ENCODE measurements at regions not wholly inside any gene's neighbourhood (a gene's known extent, or its start where the extent isn't known, plus 50 kb on each side); places are given as distances from the start of the nearest gene placed in this dataset.

GRCh38 chr7:25408876-25409275 is 180.6 kb upstream of the NPVF start:
- H3K27ac ChIP-seq (replicated peaks), result no peak overlapping the region
- no peaks in the 10 kb centered on the region for H3K9me3 ChIP-seq (replicated peaks)
- H3K27me3 ChIP-seq (ENCODE audit: low read depth), result peaks cover 31% of the 10 kb centered on the region
- H3K4me1 ChIP-seq, result no peaks in the 10 kb centered on the region
- no peak for TF ChIP-seq CTCF (IDR thresholded peaks at IDR 0.05; ENCODE audit: borderline replicate concordance)
- DNase-seq, result no peak
- no peaks in the 10 kb centered on the region for H3K36me3 ChIP-seq
- intact Hi-C loops (cut with micrococcal nuclease), result no loop called here
- no peak overlapping the region for H3K4me3 ChIP-seq

- TF ChIP-seq CTCF (IDR thresholded peaks at IDR 0.05; ENCODE audit: borderline replicate concordance), result no peak
- Histone ChIP-seq H3K27ac (replicated peaks) (no peak overlapping the region), H3K9me3 (replicated peaks) (no peaks in the 10 kb centered on the region), H3K27me3 (ENCODE audit: low read depth) (peaks cover 34% of the 10 kb centered on the region), H3K4me1 (no peaks in the 10 kb centered on the region), H3K4me3 (no peak overlapping the region), H3K36me3 (no peaks in the 10 kb centered on the region)
- intact Hi-C loops (cut with micrococcal nuclease), result no loop called here
- no peak for DNase-seq
Observed at GRCh38 chr7:25409897-25410636, 181.8 kb upstream of the NPVF start.

GRCh38 chr7:25420771-25421170 is 192.5 kb upstream of the NPVF start:
- peaks cover 28% of the 10 kb centered on the region for H3K27me3 ChIP-seq (ENCODE audit: low read depth)
- TF ChIP-seq CTCF (IDR thresholded peaks at IDR 0.05; ENCODE audit: borderline replicate concordance), result no peak
- no peaks in the 10 kb centered on the region for H3K4me1 ChIP-seq
- no peaks in the 10 kb centered on the region for H3K9me3 ChIP-seq (replicated peaks)
- intact Hi-C loops (cut with micrococcal nuclease), result no loop called here
- H3K4me3 ChIP-seq, result no peak overlapping the region
- no peak for DNase-seq
- no peak overlapping the region for H3K27ac ChIP-seq (replicated peaks)
- no peaks in the 10 kb centered on the region for H3K36me3 ChIP-seq

- Histone ChIP-seq H3K9me3 (replicated peaks) (no peaks in the 10 kb centered on the region), H3K4me1 (no peaks in the 10 kb centered on the region), H3K27ac (replicated peaks) (no peak overlapping the region), H3K27me3 (ENCODE audit: low read depth) (peaks cover 28% of the 10 kb centered on the region), H3K4me3 (no peak overlapping the region), H3K36me3 (no peaks in the 10 kb centered on the region)
- TF ChIP-seq CTCF (IDR thresholded peaks at IDR 0.05; ENCODE audit: borderline replicate concordance), result no peak
- intact Hi-C loops (cut with micrococcal nuclease), result no loop called here
- no peak for DNase-seq
Observed at GRCh38 chr7:25424113-25424512, 195.8 kb upstream of the NPVF start.

- no peak for TF ChIP-seq CTCF (IDR thresholded peaks at IDR 0.05; ENCODE audit: borderline replicate concordance)
- H3K36me3 ChIP-seq, result no peaks in the 10 kb centered on the region
Observed at GRCh38 chr7:25424855-25425254, 196.6 kb upstream of the NPVF start.

More at GRCh38 chr7:25424855-25425254, 196.6 kb upstream of the NPVF start:
- H3K4me3 ChIP-seq, result no peak overlapping the region
- intact Hi-C loops (cut with micrococcal nuclease), result no loop called here
- no peaks in the 10 kb centered on the region for H3K9me3 ChIP-seq (replicated peaks)
- peaks cover 20% of the 10 kb centered on the region for H3K27me3 ChIP-seq (ENCODE audit: low read depth)
- H3K4me1 ChIP-seq, result no peaks in the 10 kb centered on the region
- H3K27ac ChIP-seq (replicated peaks), result no peak overlapping the region
- no peak for DNase-seq

Data from left ventricle myocardium inferior (tissue), 1 donor.